SU-DHL-6 (cell line): ENCODE measurements at regions not wholly inside any gene's neighbourhood (a gene's known extent, or its start where the extent isn't known, plus 50 kb on each side); places are given as distances from the start of the nearest gene placed in this dataset.

Source experiments
- CTCF ChIP-seq: fragments of 200-600 bp; sonication (generic); IDR thresholded peaks from one replicate; pipeline ENCODE4 v1.5.1; 2017; ENCODE audit warnings: antibody characterized with exemption, mild to moderate bottlenecking, low read length, moderate library complexity; ENCODE audit not compliant: insufficient read depth, poor library complexity, severe bottlenecking
- EZH2phosphoT487 ChIP-seq: fragments of 200-600 bp; sonication (generic), shearing (Covaris generic); conservative IDR thresholded peaks from 2 replicates; pipeline ENCODE4 v1.6.1; 2018; ENCODE audit warnings: mild to moderate bottlenecking, antibody characterized with exemption, low read length, moderate library complexity, mixed read lengths

- TF ChIP-seq CTCF (no peak), EZH2phosphoT487 (no peak)
Observed at GRCh38 chr5:26388976-26389375, 649.4 kb downstream of the CDH9 start.
